Right lobe of liver (tissue), 6 donors: ENCODE measurements at regions not wholly inside any gene's neighbourhood (a gene's known extent, or its start where the extent isn't known, plus 50 kb on each side); places are given as distances from the start of the nearest gene placed in this dataset.

Experiments used
- ATAC-seq, 4 donors: fragments of 200-7000 bp; cut with Tn5 transposase; one replicate each; pipeline ENCODE4 v1.9.1; 2020; ENCODE audit warnings: mild to moderate bottlenecking in 4 of 4, moderate library complexity in 4 of 4
- DNase-seq, 3 donors: peaks; one replicate each; pipeline ENCODE4 v3.0.0-alpha.2; 2020
- H3K27ac ChIP-seq, 3 donors: fragments of 200-600 bp; one replicate each; pipeline ENCODE4 v1.8.0; 2022
- H3K27me3 ChIP-seq, 2 donors: fragments of 200-600 bp; one replicate each; pipeline ENCODE4 v1.8.0; 2022
- H3K36me3 ChIP-seq, 4 donors: fragments of 200-600 bp; sonication (generic) in 1 of 4; one replicate each; pipeline versions ENCODE4 v1.5.1 to v1.8.0; 2017 to 2022; ENCODE audit warnings: control low read depth in 1 of 4
- H3K4me1 ChIP-seq, 4 donors: fragments of 200-600 bp; sonication (generic) in 1 of 4; one replicate each; pipeline versions ENCODE4 v1.5.1 to v1.8.0; 2017 to 2022; ENCODE audit warnings: control low read depth in 1 of 4
- H3K4me3 ChIP-seq, 3 donors: fragments of 200-600 bp; one replicate each; pipeline ENCODE4 v1.8.0; 2022
- H3K9me3 ChIP-seq, 4 donors: fragments of 200-600 bp; sonication (generic) in 1 of 4; one replicate each; pipeline versions ENCODE4 v1.5.1 to v1.8.0; 2017 to 2022; ENCODE audit warnings: control low read depth in 1 of 4
- POLR2A ChIP-seq: fragments of 450-650 bp; IDR thresholded peaks from one replicate; pipeline ENCODE4 v1.6.1; 2017; ENCODE audit warnings: antibody characterized with exemption, mild to moderate bottlenecking
- WGBS: methylation state at CpG from one replicate; pipeline ENCODE4 v1.1.6; 2018; ENCODE audit warnings: low coverage, low lambda C conversion rate; ENCODE audit not compliant: insufficient coverage; ENCODE audit errors: missing lambda C conversion rate; 5-methylcytosine and 5-hydroxymethylcytosine counted together
- intact Hi-C, 2 donors: fragments of 100-400 bp; cut with DNase I; formaldehyde crosslinking; loops; one replicate each; pipeline versions ENCODE4 v1.11.2 to v1.14.1; 2022
- TF ChIP-seq, protein P1 (sequence below), 4 donors: fragments of 200-600 bp in 3 of 4; fragments of 450-650 bp in 1 of 4; IDR thresholded peaks; one replicate each; pipeline versions ENCODE4 v1.5.1 to v1.8.0; 2016 to 2022; ENCODE audit warnings: antibody characterized with exemption in 4 of 4, mild to moderate bottlenecking in 2 of 4
- donor health status: DM: no; HTN: yes; CAD: no.
- donor health status: DM: no; HTN: no; CAD: no.
- donor health status: DM: no; HTN: no; CAD: no.
- donor health status: DM: no; HTN: yes; CAD: no.
- donor health status: DM: no; HTN: yes; CAD: no.

DNA sequence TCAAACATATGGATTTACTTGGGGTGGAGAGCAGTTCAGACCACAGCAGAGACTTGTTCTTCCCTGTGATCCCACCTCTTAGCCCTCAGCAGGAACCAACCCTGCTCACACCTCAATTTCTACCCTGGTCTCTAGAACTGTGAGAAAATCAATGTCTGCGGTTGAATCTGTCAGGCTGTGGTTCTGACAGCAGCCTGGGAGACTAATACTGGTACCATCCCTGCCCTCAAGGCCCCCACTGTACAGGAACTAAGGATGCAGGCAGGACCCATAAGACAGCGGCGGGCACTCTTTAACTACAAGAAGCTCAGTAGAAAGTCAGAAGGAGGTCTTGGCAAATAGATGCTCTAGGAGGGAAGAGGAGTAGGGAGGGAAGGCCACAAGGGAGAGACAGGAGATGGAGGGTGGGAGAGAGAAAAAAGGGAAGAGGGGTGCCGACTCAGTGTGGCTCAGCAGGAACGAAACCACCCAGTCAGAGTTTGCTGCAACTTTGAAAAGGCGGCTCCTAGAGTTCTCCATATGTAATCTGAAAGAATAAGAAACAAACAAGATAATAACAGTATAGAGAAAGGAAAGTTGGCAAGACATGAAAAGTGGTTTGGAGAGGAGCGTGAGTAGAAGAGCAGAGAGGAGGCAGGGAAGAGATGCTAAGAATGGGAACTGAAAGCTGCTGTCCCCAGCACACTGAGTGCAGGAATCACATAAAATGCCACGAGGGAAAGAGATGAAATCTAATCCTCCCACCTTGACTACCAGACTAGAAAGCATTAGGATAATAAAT is 323.9 kb upstream of the ID2 start:
- Histone ChIP-seq H3K4me3 (no peak overlapping the region), H3K27me3 (no peaks in the 10 kb centered on the region), H3K27ac (no peak overlapping the region), H3K36me3 (no peaks in the 10 kb centered on the region), H3K4me1 (no peaks in the 10 kb centered on the region), H3K9me3 (no peaks in the 10 kb centered on the region)
- DNase-seq (no peak), ATAC-seq (no peak)
- TF ChIP-seq POLR2A, result no peak
- TF ChIP-seq, protein P1, sequence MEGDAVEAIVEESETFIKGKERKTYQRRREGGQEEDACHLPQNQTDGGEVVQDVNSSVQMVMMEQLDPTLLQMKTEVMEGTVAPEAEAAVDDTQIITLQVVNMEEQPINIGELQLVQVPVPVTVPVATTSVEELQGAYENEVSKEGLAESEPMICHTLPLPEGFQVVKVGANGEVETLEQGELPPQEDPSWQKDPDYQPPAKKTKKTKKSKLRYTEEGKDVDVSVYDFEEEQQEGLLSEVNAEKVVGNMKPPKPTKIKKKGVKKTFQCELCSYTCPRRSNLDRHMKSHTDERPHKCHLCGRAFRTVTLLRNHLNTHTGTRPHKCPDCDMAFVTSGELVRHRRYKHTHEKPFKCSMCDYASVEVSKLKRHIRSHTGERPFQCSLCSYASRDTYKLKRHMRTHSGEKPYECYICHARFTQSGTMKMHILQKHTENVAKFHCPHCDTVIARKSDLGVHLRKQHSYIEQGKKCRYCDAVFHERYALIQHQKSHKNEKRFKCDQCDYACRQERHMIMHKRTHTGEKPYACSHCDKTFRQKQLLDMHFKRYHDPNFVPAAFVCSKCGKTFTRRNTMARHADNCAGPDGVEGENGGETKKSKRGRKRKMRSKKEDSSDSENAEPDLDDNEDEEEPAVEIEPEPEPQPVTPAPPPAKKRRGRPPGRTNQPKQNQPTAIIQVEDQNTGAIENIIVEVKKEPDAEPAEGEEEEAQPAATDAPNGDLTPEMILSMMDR (IDR thresholded peaks at IDR 0.05), result no peak
- intact Hi-C loops, result no loop called here
- WGBS, result 68% methylated on average over 7 of the region's 8 CpGs

DNA sequence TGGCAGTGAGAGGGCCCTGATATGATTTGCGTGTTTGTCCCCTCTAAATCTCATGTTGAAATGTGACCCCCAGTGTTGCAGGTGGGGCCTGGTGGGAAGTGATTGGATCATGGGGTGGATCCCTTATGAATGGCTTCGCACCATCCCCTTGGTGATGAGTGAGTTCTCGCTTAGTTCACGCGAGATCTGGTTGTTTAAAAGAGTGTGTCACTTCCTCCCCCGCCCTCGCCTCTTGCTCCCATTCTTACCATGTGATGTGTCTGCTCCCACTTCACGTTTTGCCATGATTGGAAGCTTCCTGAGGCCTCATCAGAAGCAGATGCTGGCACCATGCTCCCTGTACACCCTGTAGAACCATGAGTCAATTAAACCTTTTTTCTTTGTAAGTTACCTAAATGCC is 319.9 kb upstream of the ID2 start:
- peaks cover 0 to 16% (median 7%) of the 10 kb centered on the region in 4 donors for H3K4me1 ChIP-seq
- DNase-seq, result no peak
- 94% methylated on average over 6 of the region's 8 CpGs for WGBS
- H3K4me3 ChIP-seq, result no peak overlapping the region
- no peaks in the 10 kb centered on the region for H3K9me3 ChIP-seq
- ATAC-seq, result no peak
- no peaks in the 10 kb centered on the region for H3K27me3 ChIP-seq
- H3K36me3 ChIP-seq, result no peaks in the 10 kb centered on the region
- H3K27ac ChIP-seq, result no peak overlapping the region
- intact Hi-C loops, result no loop called here
- TF ChIP-seq POLR2A, result no peak

DNA sequence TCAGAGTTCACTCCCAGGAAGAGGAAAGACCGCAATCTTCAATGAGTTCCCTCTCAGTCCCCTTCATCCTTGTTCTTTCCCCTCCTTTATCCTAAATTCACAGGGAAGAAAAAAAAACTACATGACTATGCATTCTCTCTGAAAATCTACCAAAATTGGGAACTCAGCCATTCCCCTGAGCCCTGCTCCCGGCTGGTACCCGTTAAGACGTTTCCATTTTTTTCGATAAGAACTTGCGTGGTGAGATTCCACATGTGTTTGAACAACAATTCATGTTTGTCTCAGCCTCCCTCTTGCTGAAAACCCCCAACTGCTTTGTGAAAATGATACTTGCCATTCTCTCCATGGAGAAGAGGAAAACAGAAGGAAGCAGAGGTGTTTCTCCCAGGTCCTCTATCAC is 318.7 kb upstream of the ID2 start:
- ATAC-seq (no peak), DNase-seq (no peak)
- no peaks in the 10 kb centered on the region for H3K27me3 ChIP-seq
- 85% methylated on average over 6 of the region's 6 CpGs for WGBS
- intact Hi-C loops, result no loop called here
- no peaks in the 10 kb centered on the region for H3K36me3 ChIP-seq
- TF ChIP-seq POLR2A, result no peak
- TF ChIP-seq, protein P1 (IDR thresholded peaks at IDR 0.05), result no peak
- H3K27ac ChIP-seq, result no peak overlapping the region
- H3K4me3 ChIP-seq, result no peak overlapping the region
- no peaks in the 10 kb centered on the region for H3K9me3 ChIP-seq
- H3K4me1 ChIP-seq, result peaks cover 0 to 16% (median 7%) of the 10 kb centered on the region in 4 donors

DNA sequence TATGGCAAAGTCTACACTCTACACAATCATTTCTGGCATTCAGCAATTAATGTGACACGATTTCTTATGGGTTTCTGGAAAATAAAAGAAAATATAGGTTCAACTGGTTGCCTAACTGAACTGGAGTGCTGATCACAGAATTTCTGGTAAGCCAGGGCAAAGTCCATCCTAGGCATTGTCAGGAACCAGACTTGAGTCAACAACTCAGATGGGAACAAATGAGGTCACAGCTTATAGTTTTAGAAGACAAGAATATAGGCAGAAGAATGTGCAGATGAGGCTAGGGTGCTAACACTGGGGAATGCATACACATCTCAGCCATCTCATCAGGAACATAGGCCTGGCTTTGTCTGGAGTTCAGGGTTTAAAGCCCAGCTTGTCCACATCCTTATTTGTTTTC is 317.2 kb upstream of the ID2 start:
- DNase-seq (no peak), ATAC-seq (peak; percentile 69 to 86 (median 82))
- no peak overlapping the region for H3K4me3 ChIP-seq
- H3K36me3 ChIP-seq, result no peaks in the 10 kb centered on the region
- H3K9me3 ChIP-seq, result no peaks in the 10 kb centered on the region
- H3K4me1 ChIP-seq, result peaks cover 0 to 16% (median 7%) of the 10 kb centered on the region in 4 donors
- H3K27ac ChIP-seq, result peak overlapping the region in 1 of 3 donors; percentile 70
- TF ChIP-seq, protein P1 (IDR thresholded peaks at IDR 0.05), result no peak
- TF ChIP-seq POLR2A, result no peak
- intact Hi-C loops, result no loop called here
- H3K27me3 ChIP-seq, result no peaks in the 10 kb centered on the region
- 33% methylated on average over 1 of the region's 1 CpG for WGBS

DNA sequence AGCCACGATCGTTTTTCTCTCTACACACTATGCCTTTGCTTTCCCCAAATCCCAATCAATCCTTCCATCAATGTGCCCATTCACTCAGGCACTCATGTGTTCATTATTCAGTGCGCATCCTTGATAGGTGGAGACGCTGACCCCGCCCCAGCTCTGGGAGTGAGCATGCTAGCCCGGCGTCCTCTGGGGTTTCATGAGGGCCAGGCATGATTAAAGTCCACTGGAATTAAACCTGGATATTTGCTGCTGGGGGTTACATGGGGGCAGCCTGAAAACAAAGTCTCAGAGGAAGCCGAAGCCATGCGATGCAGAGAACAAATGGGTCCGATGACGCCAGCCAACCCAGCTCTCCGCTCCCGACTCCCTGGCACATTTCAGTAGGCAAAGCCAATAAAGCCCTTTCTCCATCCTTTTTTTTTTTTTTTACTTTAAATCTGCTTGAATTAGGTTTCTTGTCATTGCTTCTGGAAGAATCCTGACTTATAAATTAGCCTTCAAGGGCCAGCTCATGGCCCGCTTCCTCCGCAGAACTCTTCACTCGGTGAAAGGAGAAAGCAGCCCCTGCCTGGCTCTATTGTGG is 316.4 kb upstream of the ID2 start:
- TF ChIP-seq, protein P1 (IDR thresholded peaks at IDR 0.05), result no peak
- H3K4me3 ChIP-seq, result no peak overlapping the region
- DNase-seq, result no peak
- intact Hi-C loops, result no loop called here
- peaks cover 0 to 16% (median 7%) of the 10 kb centered on the region in 4 donors for H3K4me1 ChIP-seq
- no peaks in the 10 kb centered on the region for H3K27me3 ChIP-seq
- WGBS, result 94% methylated on average over 7 of the region's 16 CpGs
- peak overlapping the region in 1 of 3 donors; percentile 70 for H3K27ac ChIP-seq
- ATAC-seq, result peak in 3 of 4 donors; percentile 33 to 65 (median 35)
- no peaks in the 10 kb centered on the region for H3K36me3 ChIP-seq
- no peaks in the 10 kb centered on the region for H3K9me3 ChIP-seq
